Dedifferentiated amniotic fluid mesenchymal stem cell (primary cell): ENCODE measurements at regions not wholly inside any gene's neighbourhood (a gene's known extent, or its start where the extent isn't known, plus 50 kb on each side); places are given as distances from the start of the nearest gene placed in this dataset.
"Not testable (repeated sequence)": the region's sequence is repeated elsewhere in the genome, so short reads cannot be mapped to it uniquely, and the experiment has no call there.

ENCODE experiments used
- DNase-seq: peaks from one replicate; pipeline ENCODE4 v3.0.0-alpha.2; 2016; ENCODE audit errors: extremely low spot score

DNA sequence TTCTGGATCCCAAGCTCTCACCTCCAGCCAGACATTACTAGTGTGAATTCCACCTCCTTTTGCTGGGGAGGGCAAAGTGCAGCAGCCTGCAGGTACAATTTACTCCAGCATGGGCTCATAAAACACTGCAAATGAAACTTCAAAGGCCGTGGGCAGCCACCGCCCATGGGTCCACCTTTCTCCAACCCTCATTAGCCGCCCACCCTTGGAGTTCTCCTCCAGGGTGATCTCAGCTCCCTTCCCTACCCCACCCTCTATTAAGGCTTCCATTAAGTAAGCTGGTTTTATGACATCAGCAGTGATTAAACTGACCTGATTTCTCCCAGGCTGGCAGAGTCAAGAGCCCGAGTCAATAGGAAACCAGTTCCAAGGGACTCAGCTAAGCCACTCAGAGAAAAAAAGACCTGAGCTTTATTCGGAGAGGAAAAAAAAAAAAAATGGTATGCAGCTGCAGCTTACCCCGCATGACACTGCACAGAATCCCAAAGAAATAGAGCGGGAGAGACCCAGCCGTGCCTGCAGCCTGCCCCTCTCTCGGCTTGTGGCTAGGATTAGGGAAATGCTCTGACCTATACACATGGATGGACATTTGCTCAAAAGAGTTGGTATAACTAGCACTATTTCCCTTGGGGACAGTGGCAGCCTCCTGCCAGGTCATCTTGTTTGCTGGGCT, 319.6 kb downstream of the PTTG2 start:
- no peak for DNase-seq

DNA sequence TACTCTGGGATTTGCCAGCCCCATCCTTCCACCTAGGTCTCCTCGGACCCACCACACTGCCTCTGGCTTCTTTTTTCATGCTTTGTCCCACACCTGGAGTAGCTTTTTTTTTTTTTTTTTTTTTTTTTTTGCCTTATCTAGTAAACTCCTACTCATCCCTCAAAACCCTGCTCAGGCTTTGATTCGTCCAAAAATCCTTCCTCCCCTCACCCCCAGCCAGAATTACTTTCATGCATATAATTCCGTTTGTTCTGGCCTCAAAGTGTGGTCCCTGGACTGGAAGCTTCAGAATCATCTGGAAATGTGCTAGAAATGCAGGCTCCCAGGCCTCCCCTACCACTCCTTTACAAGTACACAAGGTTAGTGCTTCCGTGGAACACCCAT, 320.1 kb downstream of the PTTG2 start:
- DNase-seq = no peak

DNA sequence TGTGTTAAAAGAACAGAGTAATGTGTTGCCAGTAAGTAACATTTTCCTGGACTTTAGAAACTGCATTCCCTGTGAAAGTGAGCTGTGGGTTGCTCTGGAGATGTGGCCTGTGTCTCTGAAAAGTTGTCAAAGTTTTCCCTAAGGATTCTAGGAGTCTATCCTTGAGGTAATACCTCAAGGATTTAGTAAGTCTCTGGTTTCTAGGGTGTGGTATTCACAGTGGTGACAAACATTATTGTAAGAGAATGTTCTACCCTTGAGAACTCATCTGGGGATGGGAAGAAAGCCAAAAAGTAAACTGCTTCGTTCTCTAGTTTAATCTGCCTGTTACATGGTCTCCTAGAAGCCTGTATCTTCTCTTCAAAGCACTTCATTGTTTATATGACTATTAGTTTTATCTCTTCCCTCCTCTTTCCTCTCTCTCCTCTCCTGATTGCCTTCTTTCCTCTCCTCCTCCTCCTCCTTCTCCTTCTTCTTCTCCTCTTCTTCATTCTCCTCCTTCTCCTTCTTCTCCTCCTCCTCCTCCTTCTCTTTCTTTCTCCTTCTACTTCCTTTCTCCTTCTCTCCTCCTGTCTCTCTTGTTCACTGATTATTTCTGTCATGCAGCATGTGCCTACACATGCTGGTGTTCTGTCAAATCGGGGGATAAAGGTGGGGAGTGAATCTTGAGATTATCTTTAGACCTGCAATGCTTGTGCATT, 321.3 kb downstream of the PTTG2 start:
- peak; percentile 34 for DNase-seq

DNA sequence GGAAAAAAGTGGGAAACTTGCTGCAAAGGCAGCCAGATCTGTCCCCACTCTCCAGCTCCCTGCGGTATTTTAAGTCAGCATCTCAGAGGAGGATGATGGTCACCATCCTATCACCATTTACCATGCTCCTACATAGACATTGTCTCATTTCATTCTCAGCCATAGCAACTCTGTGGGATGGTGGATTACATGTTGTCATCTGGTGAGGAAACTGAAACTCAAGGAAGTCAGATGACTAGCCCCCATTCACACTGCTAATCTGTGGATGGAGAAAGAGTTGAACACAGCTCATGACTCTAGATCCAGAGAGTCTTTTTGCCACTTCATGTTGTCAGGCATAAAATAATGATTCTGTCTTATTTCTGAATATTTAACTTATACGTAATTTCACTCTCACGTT, 323.5 kb downstream of the PTTG2 start:
- no peak for DNase-seq

DNA sequence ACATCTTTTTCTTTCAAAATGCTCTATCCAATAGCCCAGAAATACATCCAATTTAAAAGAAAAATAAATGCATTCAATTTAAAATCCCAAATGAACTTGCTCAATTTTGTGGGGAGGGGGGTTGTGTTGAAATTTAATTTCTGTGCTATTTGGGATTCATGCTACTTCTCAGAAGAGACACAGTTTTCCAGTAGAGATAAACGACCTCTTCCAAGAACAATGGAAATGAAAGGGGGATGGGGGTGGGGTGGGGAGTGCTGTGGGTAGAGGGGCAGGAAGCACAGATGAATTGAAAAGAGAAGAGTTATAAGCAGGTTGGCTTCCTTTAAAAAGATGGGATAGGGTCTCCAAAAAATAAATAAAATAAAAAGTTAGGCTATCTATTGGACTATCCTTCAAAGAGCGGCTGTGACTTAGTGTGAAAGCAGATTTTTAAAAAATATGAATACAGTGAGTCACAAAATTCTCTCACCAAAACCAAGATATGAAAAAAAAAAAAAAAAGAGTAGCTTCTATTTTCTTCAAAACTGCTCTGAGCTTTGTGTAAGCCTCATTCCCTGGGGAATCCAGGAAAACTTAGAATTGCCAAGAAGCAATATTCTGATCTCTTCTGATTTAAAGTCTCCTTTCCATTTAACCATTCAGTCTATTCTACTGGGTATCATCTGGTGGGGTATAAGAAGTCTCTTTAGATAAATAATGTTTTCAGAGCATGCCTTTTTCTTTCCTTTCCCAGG, 324.3 kb downstream of the PTTG2 start:
- no peak for DNase-seq

DNA sequence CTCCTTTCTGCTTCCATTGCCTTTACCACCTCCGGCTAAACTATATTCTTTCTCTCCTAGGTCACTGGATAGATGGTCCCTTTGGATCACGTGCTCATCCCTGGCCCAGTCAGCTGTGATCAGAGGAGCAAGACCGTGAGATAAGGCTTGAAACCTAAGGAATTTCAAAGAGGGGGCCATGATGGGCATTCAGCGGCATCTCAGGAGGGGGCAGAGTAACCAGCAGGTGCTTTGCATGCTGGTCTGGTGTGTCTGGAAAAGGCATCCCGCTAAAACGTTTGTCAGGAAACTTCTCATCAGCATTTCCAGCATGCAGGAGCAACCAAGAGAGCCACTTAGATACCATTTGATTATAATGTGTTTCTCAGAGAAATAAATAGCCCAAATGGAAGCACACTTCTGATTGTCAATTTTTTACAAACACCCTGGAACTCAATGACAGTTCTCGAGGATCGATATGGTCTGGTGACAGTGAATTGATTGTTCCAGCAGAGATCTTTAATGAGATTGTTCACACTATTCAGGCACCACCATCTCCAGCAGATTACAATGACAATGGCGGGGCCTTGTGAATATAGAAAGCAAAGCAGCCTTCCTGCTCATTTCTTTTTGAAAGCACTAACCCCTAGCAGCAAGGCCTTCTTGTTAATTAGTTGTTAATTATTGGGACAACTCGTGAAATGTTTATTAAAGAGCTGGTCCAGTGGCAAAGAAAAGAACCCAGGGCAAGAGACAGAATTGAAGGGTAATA, 327.1 kb downstream of the PTTG2 start:
- DNase-seq = no peak

DNA sequence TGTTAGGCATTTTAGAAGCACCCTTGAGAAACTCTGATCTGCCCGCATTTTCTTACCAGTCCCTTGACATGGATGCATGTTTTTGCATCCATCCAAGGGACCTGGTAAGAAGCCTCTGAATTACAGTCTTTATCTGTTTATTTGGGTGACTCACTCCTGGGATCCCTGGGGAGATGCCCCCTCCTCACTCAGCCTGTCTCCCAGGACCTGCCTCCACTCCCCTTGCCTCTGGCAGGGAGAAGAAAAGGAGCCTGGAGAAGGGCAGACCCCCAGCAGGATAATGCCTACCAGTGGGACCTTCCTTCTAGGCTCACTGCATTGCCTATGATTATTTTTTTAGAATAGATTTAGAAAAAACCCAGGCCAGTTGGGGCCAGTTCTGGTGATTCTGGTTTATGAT, 329.4 kb downstream of the PTTG2 start:
- DNase-seq = no peak

DNA sequence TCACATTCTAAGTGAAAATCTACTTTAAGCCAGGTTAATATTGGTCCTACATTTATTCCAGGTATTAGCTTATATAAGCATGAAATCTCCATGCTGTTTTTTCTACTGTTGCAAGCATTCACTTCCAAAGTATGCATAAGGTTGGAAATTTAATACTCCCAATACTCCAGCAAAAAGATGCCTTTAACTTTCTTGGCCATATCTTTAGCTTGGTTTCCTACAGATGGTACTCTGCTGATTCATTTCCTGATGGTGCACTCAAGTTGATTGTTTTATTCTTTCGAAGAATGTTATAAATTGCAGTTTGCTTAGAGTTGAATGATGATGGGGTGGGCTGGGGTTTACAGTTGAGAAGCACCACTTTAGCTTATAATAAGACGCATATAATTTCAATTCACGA, 330.2 kb downstream of the PTTG2 start:
- DNase-seq = peak; percentile 52

DNA sequence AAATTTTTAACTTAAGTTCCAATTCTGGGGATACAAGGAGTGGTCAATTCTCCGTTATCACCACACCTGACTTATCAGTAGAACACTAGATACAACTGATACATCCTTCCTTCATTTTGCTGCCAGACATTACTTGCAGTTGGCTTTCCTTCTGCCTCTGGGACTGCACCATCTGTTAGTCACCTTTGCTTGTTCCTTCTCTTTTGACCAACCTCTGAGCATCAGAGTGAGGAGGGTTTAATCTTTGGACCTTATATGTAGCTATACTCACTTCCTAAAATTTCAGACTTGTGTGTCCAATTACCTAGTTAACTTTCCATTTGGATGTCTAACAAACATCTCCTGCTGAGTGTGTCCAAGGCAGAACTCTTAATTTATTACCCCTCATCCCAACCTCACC, 330.7 kb downstream of the PTTG2 start:
- DNase-seq = no peak

DNA sequence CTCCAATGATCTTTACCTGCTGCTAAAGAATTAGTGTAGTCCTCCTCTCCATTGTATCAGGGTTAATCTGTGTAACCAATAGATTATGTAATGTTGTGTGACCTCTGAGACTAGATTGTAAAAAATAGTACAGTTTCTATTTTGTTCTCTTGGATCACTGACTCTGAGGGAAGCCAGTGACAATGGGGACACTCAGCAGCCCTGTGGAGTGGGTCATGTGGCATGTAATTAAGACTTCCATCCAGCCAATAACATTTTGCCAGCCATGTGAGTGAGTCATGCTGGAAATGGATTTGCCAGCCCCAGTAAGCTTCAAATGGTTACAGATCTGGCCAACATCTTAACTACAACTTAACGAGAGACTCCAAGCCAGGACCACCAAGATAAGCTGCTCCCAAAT, 332.3 kb downstream of the PTTG2 start:
- DNase-seq = no peak

DNA sequence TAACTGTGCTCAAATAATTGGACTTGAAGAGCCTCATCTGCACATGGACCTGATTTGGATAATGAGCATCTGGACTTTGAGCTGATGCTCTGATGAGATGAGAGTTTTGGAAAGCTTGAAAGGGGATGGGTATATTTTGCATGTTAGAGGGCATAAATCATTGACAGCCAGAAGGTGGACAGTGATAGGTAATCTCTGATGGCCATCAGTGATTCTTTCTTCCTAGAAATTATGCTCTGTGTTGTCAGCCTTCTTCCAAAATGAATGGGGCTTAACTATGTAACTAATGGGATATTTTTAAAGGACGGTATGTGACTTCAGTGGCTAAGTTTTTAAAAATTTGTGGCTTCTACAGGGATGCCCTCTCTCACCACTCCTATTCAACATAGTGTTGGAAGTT, 334.0 kb downstream of the PTTG2 start:
- no peak for DNase-seq

DNA sequence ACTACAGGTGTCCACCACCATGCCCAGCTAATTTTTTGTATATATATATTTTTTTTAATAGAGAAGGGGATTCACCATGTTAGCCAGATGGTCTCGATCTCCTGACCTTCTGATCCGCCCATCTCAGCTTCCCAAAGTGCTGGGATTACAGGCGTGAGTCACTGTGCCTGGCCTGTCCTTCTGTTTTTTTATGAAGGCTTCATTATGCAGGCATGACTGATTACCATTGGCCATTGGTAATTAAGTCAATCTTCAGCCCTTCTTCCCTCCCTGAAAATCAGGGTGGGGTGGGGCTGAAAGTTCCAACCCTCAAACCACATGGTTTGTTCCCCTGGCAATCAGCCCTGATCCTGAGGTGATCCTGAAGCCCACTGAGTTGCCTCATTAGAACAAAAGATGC, 336.9 kb downstream of the PTTG2 start:
- DNase-seq = no peak

DNA sequence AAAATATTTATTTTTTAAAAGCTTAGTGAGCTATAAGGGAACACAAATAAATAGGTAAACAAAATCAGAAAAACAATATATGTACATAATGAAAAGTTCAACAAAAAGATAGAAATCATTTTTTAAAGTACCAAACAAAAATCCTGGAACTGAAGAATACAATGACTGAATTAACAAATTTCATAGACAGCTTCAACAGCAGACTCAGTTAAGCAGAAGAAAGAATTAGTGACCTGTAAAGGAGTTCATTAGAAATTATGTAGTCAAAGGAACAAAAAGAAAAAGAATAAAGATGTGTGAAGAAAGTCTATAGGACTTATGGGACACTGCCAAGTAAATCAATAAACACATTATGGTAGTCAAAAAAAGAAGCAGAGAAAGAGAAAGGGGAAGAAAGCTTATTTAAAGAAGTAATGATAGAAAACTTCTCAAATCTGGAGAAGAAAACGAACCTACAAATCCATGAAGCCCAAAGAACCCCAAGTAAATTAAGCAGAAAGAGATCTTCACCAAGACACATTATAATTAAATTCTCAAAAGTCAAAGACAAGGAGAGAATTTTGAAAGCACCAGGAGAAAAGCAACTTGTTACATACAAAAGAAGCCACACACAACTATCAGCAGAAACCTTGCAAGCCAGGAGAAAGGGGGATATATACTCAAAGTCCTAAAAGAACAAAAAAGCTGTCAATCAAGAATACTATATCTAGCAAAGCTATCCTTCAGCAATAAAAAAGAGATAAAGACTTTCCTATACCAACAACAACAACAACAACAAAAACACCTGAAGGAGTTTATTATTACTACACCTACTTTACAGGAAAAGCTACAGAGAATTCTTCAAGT, 338.9 kb downstream of the PTTG2 start:
- no peak for DNase-seq

DNA sequence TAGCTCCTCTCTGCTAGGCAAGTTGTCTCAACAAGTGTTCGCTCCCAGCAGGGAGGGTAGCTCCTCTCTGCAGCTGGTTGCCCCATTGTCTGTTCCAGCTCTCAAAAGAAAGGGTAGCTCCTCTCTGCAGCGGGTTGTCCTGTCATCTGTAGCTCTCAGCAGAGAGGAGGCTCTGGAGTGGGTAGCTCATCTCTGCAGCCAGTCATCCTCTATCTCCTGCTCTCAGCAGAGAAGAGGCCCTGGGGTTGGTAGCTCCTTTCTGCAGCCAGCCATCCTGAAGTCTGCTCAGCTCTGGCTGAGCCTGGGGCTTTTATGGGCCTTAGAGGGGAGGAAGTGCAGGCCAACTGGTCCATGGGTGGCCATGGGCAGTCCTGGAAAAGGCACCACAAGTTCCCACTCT, 342.7 kb downstream of the PTTG2 start:
- DNase-seq = no peak

DNA sequence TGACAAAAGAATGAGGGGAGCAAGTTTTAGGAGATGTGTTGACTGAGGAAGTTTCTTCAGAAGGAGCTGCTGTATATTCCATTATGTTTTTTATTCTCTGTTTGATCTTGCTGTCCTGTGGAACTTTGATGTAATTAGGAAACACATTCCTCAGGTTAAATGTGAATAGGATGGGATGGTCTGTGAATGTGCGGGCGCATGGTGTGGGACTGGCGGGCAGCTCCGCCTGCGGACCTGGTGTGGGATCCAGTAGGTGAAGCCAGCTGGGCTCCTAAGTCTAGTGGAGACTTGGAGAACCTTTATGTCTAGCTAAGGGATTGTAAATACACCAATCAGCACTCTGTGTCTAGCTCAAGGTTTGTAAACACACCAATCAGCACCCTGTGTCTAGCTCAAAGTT, 344.3 kb downstream of the PTTG2 start:
- DNase-seq = not testable (repeated sequence)

DNA sequence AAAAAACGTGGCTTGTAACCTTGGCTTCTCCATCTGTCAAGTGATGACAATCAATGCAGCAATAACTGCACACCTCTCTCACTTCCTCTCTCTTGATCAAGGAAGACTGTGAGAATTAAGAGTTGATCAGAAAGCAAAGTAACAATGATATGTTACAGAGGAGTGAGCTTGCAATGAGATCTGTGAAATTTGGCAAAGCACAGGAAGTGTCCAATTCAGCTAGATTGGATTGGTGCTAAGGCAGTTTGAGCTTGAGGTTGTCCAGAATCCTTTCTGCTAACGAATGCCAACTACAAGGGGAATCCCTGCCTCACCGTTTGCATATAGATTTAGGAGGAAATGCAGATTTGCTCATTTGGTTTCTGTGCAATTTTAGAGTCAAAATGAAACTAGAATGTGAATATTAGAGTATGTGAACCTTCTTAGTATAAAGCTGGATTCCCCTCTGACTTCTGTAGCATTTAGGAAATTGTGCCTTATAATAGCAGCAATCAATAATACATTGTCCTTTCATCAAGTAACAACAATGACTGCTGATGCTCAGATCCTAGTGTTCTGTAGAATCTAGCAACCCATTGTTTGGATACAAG, 346.4 kb downstream of the PTTG2 start:
- no peak for DNase-seq

DNA sequence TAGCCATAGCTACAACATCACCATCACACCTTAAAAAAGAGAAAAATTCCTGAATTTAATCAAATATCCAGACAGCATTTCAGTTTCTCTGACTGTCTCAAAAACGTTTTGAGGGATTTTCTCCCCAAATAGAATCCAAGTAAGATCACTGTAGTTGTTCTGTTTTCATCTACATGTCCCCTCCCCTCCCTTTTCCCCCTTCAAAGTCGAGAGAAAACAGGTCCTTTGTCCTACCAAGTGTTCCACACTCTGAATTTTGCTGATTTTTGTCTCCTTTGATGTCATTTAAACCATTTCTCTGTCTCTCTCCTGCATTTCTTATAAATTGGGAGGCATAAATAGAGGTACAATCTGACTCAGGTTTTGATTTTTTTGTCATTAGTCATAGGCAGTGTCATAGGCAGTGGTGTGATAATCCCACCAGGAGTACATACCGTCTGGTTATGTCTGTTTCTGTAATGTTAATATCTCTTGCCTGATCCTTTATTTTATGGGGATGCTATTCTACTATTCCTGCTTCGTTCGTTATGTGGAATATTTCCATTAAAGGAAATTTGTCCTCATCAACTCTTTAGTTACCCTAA, 348.6 kb downstream of the PTTG2 start:
- no peak for DNase-seq

DNA sequence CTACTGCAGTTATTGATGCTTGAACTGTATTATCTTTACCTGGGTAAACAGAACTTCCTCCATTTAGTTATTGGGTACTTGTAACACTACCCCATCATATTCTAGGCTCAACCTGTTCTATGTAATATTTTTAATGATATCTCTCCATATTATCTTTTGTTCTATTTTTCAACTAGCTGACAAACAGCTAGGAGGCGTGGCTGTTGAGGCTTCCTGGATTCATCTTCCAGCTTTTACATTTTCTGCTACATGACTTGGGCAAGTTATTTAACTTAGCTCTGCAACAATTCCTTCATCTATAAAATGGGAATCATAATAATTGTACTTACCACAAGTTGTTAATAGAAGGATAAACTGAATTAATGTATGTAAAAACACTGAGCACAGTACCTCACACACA, 349.3 kb downstream of the PTTG2 start:
- DNase-seq = no peak

DNA sequence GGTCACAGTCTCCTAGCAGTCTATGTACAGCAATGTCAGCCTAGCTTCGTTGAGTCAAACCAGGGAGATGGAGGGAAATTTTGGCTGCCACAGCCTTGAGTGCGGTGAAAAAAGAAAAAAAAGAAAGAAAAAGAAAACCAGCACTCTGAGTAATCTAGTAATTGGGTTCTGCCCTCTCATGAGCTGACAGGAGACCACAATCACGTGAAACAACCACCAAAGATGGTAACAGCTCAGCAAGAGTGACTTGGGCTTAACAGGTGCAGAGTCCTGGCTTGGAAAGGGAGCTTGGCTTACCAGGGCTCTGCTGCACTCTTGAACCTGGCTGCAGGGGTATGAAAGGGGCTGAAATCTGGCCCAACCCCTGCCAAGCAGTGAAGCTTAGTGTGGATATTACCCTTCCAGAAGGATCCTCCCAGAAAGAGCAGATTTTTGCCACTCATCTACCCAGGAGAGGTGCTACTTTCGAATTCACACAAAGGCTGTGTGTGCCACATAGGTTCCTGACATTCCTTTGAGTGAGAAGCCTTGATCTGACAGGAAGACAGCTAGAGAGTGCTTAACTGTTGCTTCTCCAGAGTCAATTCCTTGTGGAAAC, 350.3 kb downstream of the PTTG2 start:
- DNase-seq = no peak

DNA sequence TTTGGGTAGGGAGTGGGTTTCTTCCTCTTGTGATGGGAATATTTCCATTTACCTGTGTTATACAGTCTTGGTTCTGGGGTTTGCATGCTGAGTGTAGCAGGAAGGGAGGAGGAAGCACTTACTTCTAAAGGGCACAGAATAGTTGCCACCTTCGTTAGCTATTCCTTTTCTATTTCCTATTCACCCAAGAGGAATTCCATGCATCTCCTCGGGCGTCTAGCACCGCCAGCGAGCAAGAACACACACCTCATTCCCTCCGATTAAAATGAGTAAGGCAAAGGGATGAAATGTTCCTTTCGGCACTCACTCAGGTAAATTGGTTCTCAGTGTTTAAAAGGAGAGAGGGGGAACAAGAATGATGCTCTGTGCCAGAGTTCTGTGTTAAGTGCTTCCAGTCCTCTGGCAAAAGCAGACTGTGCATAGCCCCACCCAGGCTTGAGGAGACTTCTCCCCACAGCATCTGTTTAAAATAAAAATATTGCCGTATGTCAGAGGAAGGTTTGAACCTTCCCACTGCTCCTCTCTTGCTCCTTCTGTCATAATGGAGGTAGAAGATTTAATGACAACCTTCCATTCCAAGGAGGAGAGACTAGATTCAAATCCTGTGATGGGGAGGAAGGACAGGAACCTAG, 351.4 kb downstream of the PTTG2 start:
- DNase-seq = no peak
